ENCODE measurements at regions not wholly inside any gene's neighbourhood (a gene's known extent, or its start where the extent isn't known, plus 50 kb on each side); places are given as distances from the start of the nearest gene placed in this dataset.

DNA sequence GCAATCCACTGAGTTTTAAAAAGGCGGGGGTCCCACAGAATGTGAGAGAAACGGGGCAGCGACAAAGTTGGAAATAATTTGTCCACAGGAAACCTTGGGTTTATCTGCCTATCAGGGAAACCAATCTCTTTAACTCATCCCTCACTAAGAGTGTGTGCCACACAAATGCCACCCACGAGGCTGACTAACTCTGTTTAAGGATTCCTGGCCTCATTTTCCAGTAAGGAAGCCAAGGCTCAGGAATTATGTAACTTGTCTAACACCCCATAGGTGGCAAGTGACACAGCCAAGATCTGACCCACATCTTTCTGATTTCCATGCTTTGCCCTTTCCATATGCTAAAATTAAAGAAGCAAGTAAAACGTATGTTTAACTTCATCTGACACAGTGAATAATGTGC, 263.2 kb downstream of the CNTN3 start:
- TF ChIP-seq MYC (IDR thresholded peaks at IDR 0.05; ENCODE audit: low read depth, low read length) (no peak), POLR2A (IDR thresholded peaks at IDR 0.05; ENCODE audit: extremely low read depth, insufficient read length) (no peak)
- TF ChIP-seq, protein P1, sequence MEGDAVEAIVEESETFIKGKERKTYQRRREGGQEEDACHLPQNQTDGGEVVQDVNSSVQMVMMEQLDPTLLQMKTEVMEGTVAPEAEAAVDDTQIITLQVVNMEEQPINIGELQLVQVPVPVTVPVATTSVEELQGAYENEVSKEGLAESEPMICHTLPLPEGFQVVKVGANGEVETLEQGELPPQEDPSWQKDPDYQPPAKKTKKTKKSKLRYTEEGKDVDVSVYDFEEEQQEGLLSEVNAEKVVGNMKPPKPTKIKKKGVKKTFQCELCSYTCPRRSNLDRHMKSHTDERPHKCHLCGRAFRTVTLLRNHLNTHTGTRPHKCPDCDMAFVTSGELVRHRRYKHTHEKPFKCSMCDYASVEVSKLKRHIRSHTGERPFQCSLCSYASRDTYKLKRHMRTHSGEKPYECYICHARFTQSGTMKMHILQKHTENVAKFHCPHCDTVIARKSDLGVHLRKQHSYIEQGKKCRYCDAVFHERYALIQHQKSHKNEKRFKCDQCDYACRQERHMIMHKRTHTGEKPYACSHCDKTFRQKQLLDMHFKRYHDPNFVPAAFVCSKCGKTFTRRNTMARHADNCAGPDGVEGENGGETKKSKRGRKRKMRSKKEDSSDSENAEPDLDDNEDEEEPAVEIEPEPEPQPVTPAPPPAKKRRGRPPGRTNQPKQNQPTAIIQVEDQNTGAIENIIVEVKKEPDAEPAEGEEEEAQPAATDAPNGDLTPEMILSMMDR (IDR thresholded peaks at IDR 0.05; ENCODE audit: low read depth, low read length): no peak
